Right lobe of liver (tissue), 6 donors: ENCODE measurements at regions not wholly inside any gene's neighbourhood (a gene's known extent, or its start where the extent isn't known, plus 50 kb on each side); places are given as distances from the start of the nearest gene placed in this dataset.

ENCODE experiments used
- ATAC-seq, 4 donors: fragments of 200-7000 bp; cut with Tn5 transposase; one replicate each; pipeline ENCODE4 v1.9.1; 2020; ENCODE audit warnings: mild to moderate bottlenecking in 4 of 4, moderate library complexity in 4 of 4
- DNase-seq, 3 donors: peaks; one replicate each; pipeline ENCODE4 v3.0.0-alpha.2; 2020
- H3K27ac ChIP-seq, 3 donors: fragments of 200-600 bp; one replicate each; pipeline ENCODE4 v1.8.0; 2022
- H3K27me3 ChIP-seq, 2 donors: fragments of 200-600 bp; one replicate each; pipeline ENCODE4 v1.8.0; 2022
- H3K36me3 ChIP-seq, 4 donors: fragments of 200-600 bp; sonication (generic) in 1 of 4; one replicate each; pipeline versions ENCODE4 v1.5.1 to v1.8.0; 2017 to 2022; ENCODE audit warnings: control low read depth in 1 of 4
- H3K4me1 ChIP-seq, 4 donors: fragments of 200-600 bp; sonication (generic) in 1 of 4; one replicate each; pipeline versions ENCODE4 v1.5.1 to v1.8.0; 2017 to 2022; ENCODE audit warnings: control low read depth in 1 of 4
- H3K4me3 ChIP-seq, 3 donors: fragments of 200-600 bp; one replicate each; pipeline ENCODE4 v1.8.0; 2022
- H3K9me3 ChIP-seq, 4 donors: fragments of 200-600 bp; sonication (generic) in 1 of 4; one replicate each; pipeline versions ENCODE4 v1.5.1 to v1.8.0; 2017 to 2022; ENCODE audit warnings: control low read depth in 1 of 4
- POLR2A ChIP-seq: fragments of 450-650 bp; IDR thresholded peaks from one replicate; pipeline ENCODE4 v1.6.1; 2017; ENCODE audit warnings: antibody characterized with exemption, mild to moderate bottlenecking
- WGBS: methylation state at CpG from one replicate; pipeline ENCODE4 v1.1.6; 2018; ENCODE audit warnings: low coverage, low lambda C conversion rate; ENCODE audit not compliant: insufficient coverage; ENCODE audit errors: missing lambda C conversion rate; 5-methylcytosine and 5-hydroxymethylcytosine counted together
- intact Hi-C, 2 donors: fragments of 100-400 bp; cut with DNase I; formaldehyde crosslinking; loops; one replicate each; pipeline versions ENCODE4 v1.11.2 to v1.14.1; 2022
- TF ChIP-seq, protein P1 (sequence below), 4 donors: fragments of 200-600 bp in 3 of 4; fragments of 450-650 bp in 1 of 4; IDR thresholded peaks; one replicate each; pipeline versions ENCODE4 v1.5.1 to v1.8.0; 2016 to 2022; ENCODE audit warnings: antibody characterized with exemption in 4 of 4, mild to moderate bottlenecking in 2 of 4
- donor health status: DM: no; HTN: yes; CAD: no.
- donor health status: DM: no; HTN: no; CAD: no.
- donor health status: DM: no; HTN: no; CAD: no.
- donor health status: DM: no; HTN: yes; CAD: no.
- donor health status: DM: no; HTN: yes; CAD: no.

DNA sequence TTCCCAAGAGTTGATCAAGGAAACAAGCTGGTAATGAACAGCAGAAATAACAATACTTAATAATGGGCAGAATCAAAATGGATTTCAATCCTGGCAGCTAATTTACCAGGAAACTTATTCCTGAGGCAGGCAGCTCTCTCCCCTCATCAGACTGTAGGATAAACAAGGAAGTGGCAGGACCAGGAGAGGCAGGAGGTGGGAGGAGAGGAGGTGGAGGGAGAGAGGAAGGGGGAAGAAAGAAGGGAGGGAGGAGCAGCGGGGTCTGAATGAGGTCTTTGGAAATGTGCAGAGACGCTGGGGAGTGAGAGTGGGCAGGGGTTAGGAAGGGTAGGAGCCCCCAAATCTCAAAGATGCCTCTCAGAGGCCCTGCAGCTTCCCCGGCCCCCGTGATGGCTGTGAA, 231.5 kb downstream of the BCOR start:
- Histone ChIP-seq H3K27me3 (no peaks in the 10 kb centered on the region), H3K9me3 (no peaks in the 10 kb centered on the region), H3K4me3 (no peak overlapping the region), H3K27ac (no peak overlapping the region), H3K36me3 (no peaks in the 10 kb centered on the region), H3K4me1 (no peaks in the 10 kb centered on the region)
- WGBS = 10% methylated on average over 2 of the region's 4 CpGs
- ATAC-seq = peak in 2 of 4 donors; percentile 13 to 39
- DNase-seq = no peak
- intact Hi-C loops = no loop called here
- no peak for TF ChIP-seq POLR2A
- TF ChIP-seq, protein P1, sequence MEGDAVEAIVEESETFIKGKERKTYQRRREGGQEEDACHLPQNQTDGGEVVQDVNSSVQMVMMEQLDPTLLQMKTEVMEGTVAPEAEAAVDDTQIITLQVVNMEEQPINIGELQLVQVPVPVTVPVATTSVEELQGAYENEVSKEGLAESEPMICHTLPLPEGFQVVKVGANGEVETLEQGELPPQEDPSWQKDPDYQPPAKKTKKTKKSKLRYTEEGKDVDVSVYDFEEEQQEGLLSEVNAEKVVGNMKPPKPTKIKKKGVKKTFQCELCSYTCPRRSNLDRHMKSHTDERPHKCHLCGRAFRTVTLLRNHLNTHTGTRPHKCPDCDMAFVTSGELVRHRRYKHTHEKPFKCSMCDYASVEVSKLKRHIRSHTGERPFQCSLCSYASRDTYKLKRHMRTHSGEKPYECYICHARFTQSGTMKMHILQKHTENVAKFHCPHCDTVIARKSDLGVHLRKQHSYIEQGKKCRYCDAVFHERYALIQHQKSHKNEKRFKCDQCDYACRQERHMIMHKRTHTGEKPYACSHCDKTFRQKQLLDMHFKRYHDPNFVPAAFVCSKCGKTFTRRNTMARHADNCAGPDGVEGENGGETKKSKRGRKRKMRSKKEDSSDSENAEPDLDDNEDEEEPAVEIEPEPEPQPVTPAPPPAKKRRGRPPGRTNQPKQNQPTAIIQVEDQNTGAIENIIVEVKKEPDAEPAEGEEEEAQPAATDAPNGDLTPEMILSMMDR (IDR thresholded peaks at IDR 0.05) = no peak

DNA sequence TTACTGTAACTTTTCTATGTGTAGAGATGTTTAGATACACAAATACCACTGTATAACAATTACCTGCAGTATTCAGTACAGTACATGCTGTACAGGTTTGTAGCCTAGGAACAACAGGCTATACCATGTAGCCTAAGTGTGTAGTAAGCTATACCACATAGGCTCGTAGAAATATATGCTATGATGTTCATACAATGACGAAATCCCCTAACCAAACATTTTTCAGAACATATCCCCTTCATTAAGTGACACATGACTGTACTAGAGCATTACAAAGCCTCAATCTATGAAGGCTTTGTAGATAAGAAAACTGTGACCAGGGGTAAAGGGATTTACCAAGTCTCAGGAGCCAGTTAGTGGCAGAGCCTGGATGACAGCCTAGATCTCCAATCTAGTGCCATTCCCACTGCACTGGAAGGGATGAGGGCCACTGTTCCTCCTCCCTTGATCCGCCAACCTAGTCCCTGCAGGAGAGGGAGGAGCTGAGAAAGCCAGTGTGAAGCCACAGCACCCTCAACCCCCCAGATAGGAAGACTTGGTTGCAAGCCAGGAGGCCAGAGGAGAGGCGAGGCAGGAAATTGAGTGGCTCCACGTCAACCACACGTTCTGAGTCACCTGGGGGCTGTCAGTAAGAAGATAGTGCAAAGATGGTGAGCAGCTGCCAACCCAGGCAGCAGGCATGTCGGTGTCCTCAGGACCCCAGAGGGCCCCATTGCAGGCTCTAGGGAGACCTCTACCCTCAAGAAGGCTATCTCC, 227.7 kb downstream of the BCOR start:
- Histone ChIP-seq H3K27me3 (no peaks in the 10 kb centered on the region), H3K4me1 (no peaks in the 10 kb centered on the region), H3K27ac (no peak overlapping the region), H3K4me3 (no peak overlapping the region), H3K36me3 (no peaks in the 10 kb centered on the region), H3K9me3 (no peaks in the 10 kb centered on the region)
- no peak for TF ChIP-seq POLR2A
- TF ChIP-seq, protein P1 (IDR thresholded peaks at IDR 0.05) = no peak
- DNase-seq (no peak), ATAC-seq (no peak)
- intact Hi-C loops = no loop called here
- WGBS = 59% methylated on average over 6 of the region's 7 CpGs

DNA sequence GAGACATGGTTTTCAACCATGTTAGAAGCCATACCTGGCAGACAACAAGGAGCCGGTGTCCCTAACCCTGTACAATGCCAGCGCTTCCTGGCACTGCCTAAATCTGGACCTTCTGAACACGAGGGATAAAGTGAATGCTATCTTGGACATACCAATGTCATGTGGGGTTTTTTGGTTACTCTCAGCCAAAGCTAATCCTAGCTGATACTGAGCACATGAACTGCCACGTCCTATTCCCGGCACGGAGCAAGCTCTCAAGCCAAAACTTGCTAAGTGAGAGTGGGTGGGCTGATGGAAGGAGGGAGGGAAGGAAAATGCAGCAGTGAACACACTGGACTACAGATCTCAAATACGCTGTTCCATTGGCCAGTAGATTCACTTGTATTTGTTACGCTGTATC, 226.1 kb downstream of the BCOR start:
- Histone ChIP-seq H3K4me1 (no peaks in the 10 kb centered on the region), H3K4me3 (no peak overlapping the region), H3K27ac (no peak overlapping the region), H3K36me3 (no peaks in the 10 kb centered on the region), H3K27me3 (no peaks in the 10 kb centered on the region), H3K9me3 (no peaks in the 10 kb centered on the region)
- intact Hi-C loops = no loop called here
- DNase-seq (no peak), ATAC-seq (no peak)
- 75% methylated on average over 5 of the region's 8 CpGs for WGBS
- no peak for TF ChIP-seq POLR2A
- TF ChIP-seq, protein P1 (IDR thresholded peaks at IDR 0.05) = no peak

DNA sequence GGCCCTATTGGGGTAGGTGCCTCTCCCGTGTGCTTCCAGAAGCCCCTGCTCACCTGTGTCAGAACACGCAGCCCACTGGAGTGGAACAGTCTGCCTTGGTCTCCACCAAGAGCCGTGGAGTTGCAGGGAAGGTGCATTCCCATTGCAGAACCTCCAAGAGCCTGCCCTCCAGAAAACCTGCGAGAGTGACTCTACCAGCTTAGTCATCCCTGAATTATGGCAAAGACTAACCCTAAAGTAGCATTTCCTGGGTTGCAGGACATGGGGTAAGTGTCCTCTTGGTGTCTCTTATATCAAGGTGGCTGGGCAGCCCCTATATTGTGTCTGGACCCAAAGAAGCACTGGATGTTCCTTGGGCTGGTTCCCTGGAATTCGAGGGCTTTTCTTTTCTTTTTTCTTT, 224.6 kb downstream of the BCOR start:
- Histone ChIP-seq H3K27ac (no peak overlapping the region), H3K4me1 (no peaks in the 10 kb centered on the region), H3K9me3 (no peaks in the 10 kb centered on the region), H3K4me3 (no peak overlapping the region), H3K36me3 (no peaks in the 10 kb centered on the region), H3K27me3 (no peaks in the 10 kb centered on the region)
- DNase-seq (no peak), ATAC-seq (no peak)
- WGBS = 52% methylated on average over 3 of the region's 5 CpGs
- intact Hi-C loops = no loop called here
- TF ChIP-seq, protein P1 (IDR thresholded peaks at IDR 0.05) = no peak
- no peak for TF ChIP-seq POLR2A
